ENCODE measurements at regions not wholly inside any gene's neighbourhood (a gene's known extent, or its start where the extent isn't known, plus 50 kb on each side); places are given as distances from the start of the nearest gene placed in this dataset.

DNA sequence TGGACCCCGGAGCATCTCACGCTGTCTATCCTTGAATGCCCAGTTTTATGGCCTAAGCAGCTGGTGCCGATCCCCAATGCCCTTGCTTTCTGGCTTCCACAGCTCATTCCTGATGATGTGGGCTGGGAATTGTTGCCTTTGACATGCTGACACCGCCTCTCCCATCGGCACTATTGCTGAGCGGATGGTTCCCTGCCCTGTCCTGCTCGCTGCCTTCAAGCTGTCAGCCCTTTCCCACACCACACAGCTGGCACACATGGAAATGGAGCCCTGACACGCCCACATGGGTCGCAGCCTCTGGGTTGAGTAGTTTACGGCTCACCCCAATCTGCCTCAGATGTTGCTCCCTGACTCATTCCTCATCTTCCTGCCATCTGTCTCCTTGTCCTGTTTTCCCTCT, 110.2 kb upstream of the SESN3 start:
- no peak overlapping the region for H3K14ac ChIP-seq (replicated peaks; ENCODE audit: low read depth, low read length)
- no peak overlapping the region for H2AFZ ChIP-seq (replicated peaks; ENCODE audit: low read length, poor library complexity)
- DNase-seq (no peak), ATAC-seq (ENCODE audit: low read depth) (no peak)
- no peak overlapping the region for H2AK9ac ChIP-seq (replicated peaks; ENCODE audit: low read depth, low read length, poor library complexity)
- no peak overlapping the region for H3K27ac ChIP-seq (ENCODE audit: insufficient read depth, low read length)
- in situ Hi-C loops (cut with MboI; ENCODE audit: low sequenced_read_pairs) = no loop called here
- H3K56ac ChIP-seq (ENCODE audit: extremely low read depth, insufficient read depth, low read length) = no peak overlapping the region
- no peak overlapping the region for H2AK5ac ChIP-seq (ENCODE audit: low read depth, low read length)
- H2BK120ac ChIP-seq (ENCODE audit: low read depth, low read length) = no peak overlapping the region
- no peaks in the 10 kb centered on the region for H3K9me3 ChIP-seq (ENCODE audit: control insufficient read depth, insufficient read depth, low read length)
- no peaks in the 10 kb centered on the region for H3K79me1 ChIP-seq (ENCODE audit: low read depth in 1 of 2, low read length in 2 of 2)
- WGBS, 2 experiments (ENCODE audit: extremely low coverage in 2 of 2, insufficient read length in 1 of 2) = 15% methylated on average over 5 of the region's 10 CpGs; no CpG with 5 or more reads in 1 of the 2 experiments
- no peak overlapping the region for H3K18ac ChIP-seq (ENCODE audit: low read depth, low read length)
- intact Hi-C loops (cut with micrococcal nuclease) = no loop called here
- no peak overlapping the region for H4K5ac ChIP-seq (ENCODE audit: low read depth, low read length)
- H2BK15ac ChIP-seq (ENCODE audit: low read depth, low read length) = no peak overlapping the region
- H3K9me1 ChIP-seq (ENCODE audit: insufficient read depth, low read length) = no peaks in the 10 kb centered on the region
- no peak overlapping the region for H4K91ac ChIP-seq (ENCODE audit: insufficient read depth, low read depth, low read length)
- H3K4ac ChIP-seq (ENCODE audit: low read depth, low read length) = no peak overlapping the region
- no peak overlapping the region for H2BK5ac ChIP-seq (ENCODE audit: low read depth, low read length, poor library complexity, severe bottlenecking)
- H2BK20ac ChIP-seq (ENCODE audit: low read depth, low read length) = no peak overlapping the region
- no peak overlapping the region for H3K4me3 ChIP-seq (ENCODE audit: insufficient read depth, low read depth, low read length)
- ChIA-PET POLR2A (ENCODE audit: unreplicated experiment) (no interaction called here), CTCF (no interaction called here)
- no peak overlapping the region for H4K8ac ChIP-seq (ENCODE audit: low read depth in 2 of 2, low read length in 2 of 2)
- H3K4me1 ChIP-seq (ENCODE audit: control insufficient read depth, insufficient read depth, low read length) = peaks cover 10% of the 10 kb centered on the region
- no peak overlapping the region for H3K4me2 ChIP-seq (ENCODE audit: low read depth, low read length)
- no peaks in the 10 kb centered on the region; the same call in 1 of the 2 replicates for H3K27me3 ChIP-seq (ENCODE audit: control insufficient read depth, insufficient read depth, low read length)
- no peak for TF ChIP-seq CHD1 (IDR thresholded peaks at IDR 0.05; ENCODE audit: low read depth, low read length)
- TF ChIP-seq NFE2L2 (IDR thresholded peaks at IDR 0.05; ENCODE audit: low read depth, low read length) = no peak
- no peak for TF ChIP-seq BHLHE40 (IDR thresholded peaks at IDR 0.05; ENCODE audit: low read depth, low read length)
- TF ChIP-seq, protein P1, sequence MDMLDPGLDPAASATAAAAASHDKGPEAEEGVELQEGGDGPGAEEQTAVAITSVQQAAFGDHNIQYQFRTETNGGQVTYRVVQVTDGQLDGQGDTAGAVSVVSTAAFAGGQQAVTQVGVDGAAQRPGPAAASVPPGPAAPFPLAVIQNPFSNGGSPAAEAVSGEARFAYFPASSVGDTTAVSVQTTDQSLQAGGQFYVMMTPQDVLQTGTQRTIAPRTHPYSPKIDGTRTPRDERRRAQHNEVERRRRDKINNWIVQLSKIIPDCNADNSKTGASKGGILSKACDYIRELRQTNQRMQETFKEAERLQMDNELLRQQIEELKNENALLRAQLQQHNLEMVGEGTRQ (IDR thresholded peaks at IDR 0.05; ENCODE audit: low read depth, low read length) = no peak
- TF ChIP-seq, protein P2, sequence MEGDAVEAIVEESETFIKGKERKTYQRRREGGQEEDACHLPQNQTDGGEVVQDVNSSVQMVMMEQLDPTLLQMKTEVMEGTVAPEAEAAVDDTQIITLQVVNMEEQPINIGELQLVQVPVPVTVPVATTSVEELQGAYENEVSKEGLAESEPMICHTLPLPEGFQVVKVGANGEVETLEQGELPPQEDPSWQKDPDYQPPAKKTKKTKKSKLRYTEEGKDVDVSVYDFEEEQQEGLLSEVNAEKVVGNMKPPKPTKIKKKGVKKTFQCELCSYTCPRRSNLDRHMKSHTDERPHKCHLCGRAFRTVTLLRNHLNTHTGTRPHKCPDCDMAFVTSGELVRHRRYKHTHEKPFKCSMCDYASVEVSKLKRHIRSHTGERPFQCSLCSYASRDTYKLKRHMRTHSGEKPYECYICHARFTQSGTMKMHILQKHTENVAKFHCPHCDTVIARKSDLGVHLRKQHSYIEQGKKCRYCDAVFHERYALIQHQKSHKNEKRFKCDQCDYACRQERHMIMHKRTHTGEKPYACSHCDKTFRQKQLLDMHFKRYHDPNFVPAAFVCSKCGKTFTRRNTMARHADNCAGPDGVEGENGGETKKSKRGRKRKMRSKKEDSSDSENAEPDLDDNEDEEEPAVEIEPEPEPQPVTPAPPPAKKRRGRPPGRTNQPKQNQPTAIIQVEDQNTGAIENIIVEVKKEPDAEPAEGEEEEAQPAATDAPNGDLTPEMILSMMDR (conservative IDR thresholded peaks at IDR 0.05; ENCODE audit: low read depth, low read length) = no peak
- no peak for TF ChIP-seq RFX5 (IDR thresholded peaks at IDR 0.05; ENCODE audit: low read depth, low read length)
- TF ChIP-seq MXI1 (IDR thresholded peaks at IDR 0.05; ENCODE audit: borderline replicate concordance, low read depth, low read length) = no peak
- TF ChIP-seq, protein P3, sequence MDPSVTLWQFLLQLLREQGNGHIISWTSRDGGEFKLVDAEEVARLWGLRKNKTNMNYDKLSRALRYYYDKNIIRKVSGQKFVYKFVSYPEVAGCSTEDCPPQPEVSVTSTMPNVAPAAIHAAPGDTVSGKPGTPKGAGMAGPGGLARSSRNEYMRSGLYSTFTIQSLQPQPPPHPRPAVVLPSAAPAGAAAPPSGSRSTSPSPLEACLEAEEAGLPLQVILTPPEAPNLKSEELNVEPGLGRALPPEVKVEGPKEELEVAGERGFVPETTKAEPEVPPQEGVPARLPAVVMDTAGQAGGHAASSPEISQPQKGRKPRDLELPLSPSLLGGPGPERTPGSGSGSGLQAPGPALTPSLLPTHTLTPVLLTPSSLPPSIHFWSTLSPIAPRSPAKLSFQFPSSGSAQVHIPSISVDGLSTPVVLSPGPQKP (IDR thresholded peaks at IDR 0.05; ENCODE audit: borderline replicate concordance, low read depth, low read length) = no peak
- no peak for TF ChIP-seq MAZ (IDR thresholded peaks at IDR 0.05; ENCODE audit: borderline replicate concordance, low read depth, low read length)
- TF ChIP-seq SMC3 (IDR thresholded peaks at IDR 0.05; ENCODE audit: low read depth, low read length) = no peak
- TF ChIP-seq RCOR1 (IDR thresholded peaks at IDR 0.05; ENCODE audit: insufficient replicate concordance, low read length) = no peak
- no peak for TF ChIP-seq POLR2A (IDR thresholded peaks at IDR 0.05; ENCODE audit: low read depth, low read length)
- TF ChIP-seq MAFK (IDR thresholded peaks at IDR 0.05; ENCODE audit: low read depth, low read length) = no peak
- TF ChIP-seq FOS (IDR thresholded peaks at IDR 0.05; ENCODE audit: low read depth, low read length) = no peak
- no peak for TF ChIP-seq CEBPB (IDR thresholded peaks at IDR 0.05; ENCODE audit: low read depth, low read length)
- TF ChIP-seq RAD21 (IDR thresholded peaks at IDR 0.05; ENCODE audit: low read length) = no peak
- no peak overlapping the region for H3K23ac ChIP-seq (ENCODE audit: low read depth, low read length)
- H4K20me1 ChIP-seq (ENCODE audit: insufficient read depth, low read length) = no peaks in the 10 kb centered on the region
- no peak overlapping the region for H3K9ac ChIP-seq (ENCODE audit: low read depth, low read length)
- dilution Hi-C loops (cut with HindIII; ENCODE audit: low sequenced_read_pairs, unreplicated experiment) = no loop called here
- no peaks in the 10 kb centered on the region for H3K36me3 ChIP-seq (ENCODE audit: control insufficient read depth, insufficient read depth, low read length)
- BruUV-seq (replicated peaks) = no TSS peak

Data from IMR-90 (cell line).